ENCODE measurements at regions not wholly inside any gene's neighbourhood (a gene's known extent, or its start where the extent isn't known, plus 50 kb on each side); places are given as distances from the start of the nearest gene placed in this dataset.

- no peak for DNase-seq
Observed at GRCh38 chr11:119472856-119473222, 49.9 kb upstream of the THY1 start.
